22Rv1 (cell line): ENCODE measurements at regions not wholly inside any gene's neighbourhood (a gene's known extent, or its start where the extent isn't known, plus 50 kb on each side); places are given as distances from the start of the nearest gene placed in this dataset.

Source experiments
- CTCF ChIP-seq: fragments of 450-650 bp; IDR thresholded peaks from 2 replicates; pipeline ENCODE4 v1.5.1; 2017; ENCODE audit warnings: mild to moderate bottlenecking
- ZFX ChIP-seq: fragments of 450-650 bp; IDR thresholded peaks from 2 replicates; pipeline ENCODE4 v1.6.1; 2017; ENCODE audit warnings: antibody characterized with exemption, borderline replicate concordance

GRCh38 chrX:69228732-69229131 is 63.5 kb upstream of the PJA1 start:
- TF ChIP-seq CTCF: no peak
- TF ChIP-seq ZFX: no peak
